NCI-H2107 treated with DMSO at 0.1 percent for 48 hours (cell line): ENCODE measurements at regions not wholly inside any gene's neighbourhood (a gene's known extent, or its start where the extent isn't known, plus 50 kb on each side); places are given as distances from the start of the nearest gene placed in this dataset.
"Not testable (repeated sequence)": the region's sequence is repeated elsewhere in the genome, so short reads cannot be mapped to it uniquely, and the experiment has no call there.

ENCODE experiments used
- DNase-seq: peaks from one replicate; lab custom pipeline; 2025; ENCODE audit not compliant: unreplicated experiment; lab: John Stamatoyannopoulos, UW

GRCh38 chr9:117649126-117649525, 55.1 kb upstream of the TLR4 start:
- DNase-seq = no peak

DNA sequence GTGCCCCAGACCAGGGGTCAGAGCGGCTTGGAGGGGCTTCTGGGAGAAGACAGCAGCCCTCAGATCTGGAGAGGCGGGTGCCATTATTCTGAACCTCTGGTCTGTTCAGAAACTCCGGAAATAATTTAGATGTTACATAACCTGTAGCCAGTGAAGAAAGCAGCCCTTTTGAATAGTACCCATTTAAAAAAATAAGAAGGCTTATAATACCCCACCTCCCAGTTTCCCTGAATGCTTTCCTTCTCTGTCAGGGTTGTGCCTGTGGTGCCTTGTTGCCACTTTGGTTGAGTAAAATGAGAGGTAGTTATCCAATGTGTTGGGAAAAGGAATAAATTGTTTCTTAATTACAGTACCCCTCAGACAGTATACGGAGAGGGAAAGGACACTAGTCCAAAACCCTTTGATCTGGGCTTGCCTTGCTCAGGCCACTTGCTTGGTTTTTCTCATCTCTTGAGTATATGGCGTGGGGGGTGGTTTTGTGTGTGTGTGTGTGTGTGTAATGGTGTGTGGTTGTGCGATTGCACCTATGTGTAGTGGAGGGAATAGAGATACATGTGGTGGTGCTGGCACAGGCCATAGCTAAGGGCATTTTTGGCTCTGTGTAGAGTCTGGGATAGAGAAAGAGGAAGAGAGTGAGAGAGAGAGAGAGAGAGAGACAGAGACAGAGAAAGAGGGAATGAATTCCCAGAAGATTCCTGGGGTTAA, 59.1 kb upstream of the TLR4 start:
- DNase-seq = no peak

DNA sequence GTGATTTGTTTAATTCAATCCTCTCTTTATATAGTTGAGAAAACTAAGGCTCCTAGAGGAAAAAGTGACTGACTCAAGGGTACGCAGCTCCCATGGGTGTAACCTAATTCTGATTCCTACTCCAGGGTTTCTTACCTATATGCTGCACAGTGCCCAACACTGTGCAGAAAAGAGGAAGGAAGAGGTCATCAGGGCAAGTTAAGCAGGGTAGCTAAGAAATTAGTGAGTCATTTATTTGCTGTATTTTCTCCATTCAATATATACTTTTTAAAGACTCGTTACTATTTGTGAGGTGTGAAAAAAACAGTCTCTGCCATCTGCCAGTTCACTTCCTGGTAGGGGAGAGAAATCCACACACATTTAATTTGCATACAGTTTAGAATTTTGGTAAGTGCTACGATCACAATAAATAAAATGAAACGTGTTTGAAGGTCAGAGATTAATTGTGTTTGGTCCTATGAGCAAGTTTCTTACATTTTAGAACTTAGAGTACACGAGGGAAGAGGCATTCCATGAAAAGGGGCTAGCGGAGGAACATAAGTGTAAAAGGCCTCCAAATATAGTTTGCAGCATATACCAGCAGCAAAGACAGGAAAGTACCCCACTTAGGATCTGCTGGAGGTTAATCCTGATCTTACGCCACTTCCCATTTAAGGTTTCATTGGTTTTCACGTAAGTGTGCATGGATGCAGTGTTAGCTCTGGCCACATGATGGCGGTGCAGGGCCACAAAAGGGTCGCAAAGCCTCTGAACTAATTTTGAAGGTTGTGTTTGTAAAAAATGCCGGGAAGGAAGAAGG, 59.9 kb upstream of the TLR4 start:
- DNase-seq = peak; percentile 49

GRCh38 chr9:117643288-117643654, 60.9 kb upstream of the TLR4 start:
- DNase-seq = no peak

GRCh38 chr9:117642571-117643287, 61.5 kb upstream of the TLR4 start:
- not testable (repeated sequence) for DNase-seq

GRCh38 chr9:117636681-117637080, 67.5 kb upstream of the TLR4 start:
- no peak for DNase-seq

GRCh38 chr9:117625154-117625553, 79.0 kb upstream of the TLR4 start:
- DNase-seq = no peak

GRCh38 chr9:117624106-117624505, 80.1 kb upstream of the TLR4 start:
- no peak for DNase-seq

DNA sequence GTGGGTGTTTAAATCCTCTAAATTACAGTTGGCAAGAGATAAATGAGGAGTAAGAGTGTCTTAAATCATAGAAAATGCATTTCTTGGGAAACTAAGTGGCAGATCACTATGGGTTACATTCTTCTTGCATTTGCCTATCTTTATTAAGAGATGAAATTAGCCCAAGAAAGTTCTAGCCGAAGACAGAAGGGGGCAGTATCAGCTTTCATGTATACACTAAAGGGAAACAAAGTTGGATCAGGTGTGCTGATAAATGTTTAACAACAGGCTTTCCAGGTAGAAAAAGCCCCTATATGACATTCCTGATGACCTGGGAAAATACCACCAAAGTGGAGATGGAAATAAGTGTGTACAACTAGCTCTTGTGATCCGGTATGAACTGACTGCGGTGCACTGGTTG, 81.9 kb upstream of the TLR4 start:
- DNase-seq = no peak

- no peak for DNase-seq
Observed at GRCh38 chr9:117616431-117616831, 87.8 kb upstream of the TLR4 start.

GRCh38 chr9:117612317-117612716, 91.9 kb upstream of the TLR4 start:
- DNase-seq = no peak

DNA sequence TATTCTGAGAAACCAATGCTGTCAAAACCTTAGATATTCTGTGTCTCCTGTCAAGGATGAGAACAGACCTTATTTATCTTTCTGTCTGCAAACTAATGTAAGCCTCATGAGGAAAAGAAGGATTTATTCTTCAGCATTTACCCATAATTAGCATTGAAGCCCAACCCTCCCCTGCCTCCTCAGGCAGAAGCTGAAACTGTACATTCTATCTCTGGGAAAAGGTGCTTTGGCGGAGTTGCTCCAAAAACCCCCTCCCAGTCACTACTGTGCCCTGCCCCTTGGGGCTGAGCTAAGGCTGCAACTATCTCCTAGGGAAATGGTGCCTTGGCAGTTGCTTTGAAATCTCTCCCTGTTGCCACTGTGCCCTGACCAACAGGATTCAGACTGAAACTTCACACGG, 106.2 kb upstream of the TLR4 start:
- no peak for DNase-seq

DNA sequence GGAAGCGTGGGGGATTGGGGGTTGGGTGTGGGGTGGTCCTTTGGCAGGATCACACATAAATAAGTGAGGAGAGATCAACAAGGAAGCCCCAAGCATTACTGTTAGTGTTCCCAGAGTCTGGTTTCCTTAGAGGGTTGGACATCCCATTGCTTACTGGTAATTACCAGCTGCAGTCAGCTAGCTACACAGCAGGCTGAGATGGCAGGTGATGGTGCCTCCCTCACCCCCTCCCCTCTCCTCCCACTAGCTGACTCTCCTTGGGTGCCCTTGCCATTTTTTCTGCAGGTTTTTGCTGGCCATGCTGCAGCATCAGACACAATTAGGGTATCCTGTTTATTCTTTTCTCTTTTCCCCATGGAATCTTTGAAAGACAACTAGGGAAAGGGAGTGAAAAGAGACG, 107.5 kb upstream of the TLR4 start:
- DNase-seq = no peak

DNA sequence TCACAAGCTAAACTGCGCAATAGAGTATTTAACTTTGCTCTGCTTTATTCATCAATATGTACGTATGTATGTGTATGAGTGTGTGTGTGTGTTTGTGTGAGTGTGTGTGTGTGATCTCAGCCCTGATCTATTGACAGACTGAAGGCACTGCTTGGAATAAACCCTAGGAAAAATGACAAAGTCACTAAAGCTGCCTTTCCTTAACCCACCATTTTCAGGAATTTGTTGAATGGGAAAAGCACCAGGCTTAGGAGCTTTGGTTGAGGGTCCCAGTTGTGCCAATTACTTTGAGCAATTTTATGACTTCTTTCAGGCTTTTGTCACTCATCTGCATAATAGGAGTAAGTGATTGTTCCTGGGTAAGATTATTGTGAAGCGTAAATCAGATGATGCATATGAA, 108.6 kb upstream of the TLR4 start:
- no peak for DNase-seq

GRCh38 chr9:117587263-117587662, 116.9 kb upstream of the TLR4 start:
- DNase-seq = no peak

GRCh38 chr9:117574099-117574498, 130.1 kb upstream of the TLR4 start:
- DNase-seq = no peak

DNA sequence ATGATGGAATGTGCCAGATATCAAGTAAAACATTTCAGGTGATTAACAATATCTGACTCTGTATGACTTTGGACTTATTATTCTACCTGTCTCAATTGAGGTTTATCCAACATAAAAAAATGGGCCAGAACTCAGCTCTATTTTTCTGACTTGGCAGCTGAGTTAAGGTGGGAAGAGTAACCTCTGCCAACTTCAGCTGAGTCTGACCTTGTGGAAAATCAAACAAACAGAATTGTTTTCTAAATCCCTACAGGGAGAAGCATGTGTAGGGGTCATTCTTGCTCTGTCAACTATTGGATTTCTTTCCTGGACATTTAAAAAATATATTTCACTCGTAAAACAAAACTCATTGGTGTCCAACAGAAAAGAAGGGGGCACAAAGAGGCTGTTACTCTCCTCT, 139.4 kb upstream of the TLR4 start:
- DNase-seq = no peak

- no peak for DNase-seq
Observed at GRCh38 chr9:117561761-117562160, 142.4 kb upstream of the TLR4 start.

DNA sequence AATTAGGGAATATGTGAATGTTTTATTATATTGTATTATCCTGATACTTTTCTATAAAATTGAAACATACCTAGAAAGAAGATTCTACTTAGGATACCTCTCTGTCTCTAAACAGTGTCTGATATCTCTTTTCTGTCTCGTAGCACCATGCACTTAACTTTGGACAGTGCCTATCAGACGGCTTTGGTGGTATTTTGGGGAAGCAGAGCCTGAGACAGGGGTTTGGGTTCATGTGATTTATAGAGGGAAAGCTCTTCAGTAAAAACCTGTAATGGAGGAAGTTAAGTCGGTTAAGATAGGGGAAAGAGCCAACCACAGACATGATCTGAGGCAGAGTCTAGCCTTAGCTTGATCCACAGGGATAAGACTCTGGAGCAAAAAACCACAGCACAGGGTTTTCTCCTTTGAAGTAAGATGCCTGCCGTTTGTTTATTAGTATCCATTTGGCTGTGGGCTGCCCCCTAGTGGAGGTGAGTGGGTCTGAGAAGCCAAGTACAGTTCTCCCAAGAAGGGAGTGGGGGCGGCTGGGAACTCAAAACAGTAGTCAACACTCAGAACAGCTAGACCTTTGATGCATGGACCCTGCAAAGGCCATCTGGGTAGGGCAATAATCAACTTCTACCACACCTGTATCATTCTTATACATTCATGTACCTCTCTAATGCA, 141.2 kb upstream of the ASTN2 start:
- DNase-seq = peak; percentile 42

- DNase-seq = no peak
Observed at GRCh38 chr9:117552811-117553210, 138.0 kb upstream of the ASTN2 start.

GRCh38 chr9:117551171-117551570, 136.3 kb upstream of the ASTN2 start:
- no peak for DNase-seq

GRCh38 chr9:117549444-117549843, 134.6 kb upstream of the ASTN2 start:
- no peak for DNase-seq
